GM19452 (cell line): ENCODE measurements at regions not wholly inside any gene's neighbourhood (a gene's known extent, or its start where the extent isn't known, plus 50 kb on each side); places are given as distances from the start of the nearest gene placed in this dataset.
"Not testable (repeated sequence)": the region's sequence is repeated elsewhere in the genome, so short reads cannot be mapped to it uniquely, and the experiment has no call there.

Source experiments
- ATAC-seq: cut with Tn5 transposase; IDR thresholded peaks from one replicate; pipeline ENCODE4 v1.9.1; 2021; ENCODE audit not compliant: unreplicated experiment

- ATAC-seq: no peak
Observed at GRCh38 chr18:59980188-59980637, 80.4 kb downstream of the PMAIP1 start.

- no peak for ATAC-seq
Observed at GRCh38 chr18:59971871-59972428, 72.2 kb downstream of the PMAIP1 start.

GRCh38 chr18:59971144-59971543, 71.3 kb downstream of the PMAIP1 start:
- peak; percentile 83 for ATAC-seq

- ATAC-seq: not testable (repeated sequence)
Observed at GRCh38 chr18:59969477-59970028, 69.8 kb downstream of the PMAIP1 start.

GRCh38 chr18:59968583-59968982, 68.8 kb downstream of the PMAIP1 start:
- ATAC-seq: no peak

- ATAC-seq: no peak
Observed at GRCh38 chr18:59967878-59968277, 68.1 kb downstream of the PMAIP1 start.

GRCh38 chr18:59966913-59967312, 67.1 kb downstream of the PMAIP1 start:
- ATAC-seq: no peak

GRCh38 chr18:59963229-59963628, 63.4 kb downstream of the PMAIP1 start:
- ATAC-seq: no peak

GRCh38 chr18:59961070-59961469, 61.3 kb downstream of the PMAIP1 start:
- ATAC-seq: peak; percentile 76

- ATAC-seq: no peak
Observed at GRCh38 chr18:59960272-59960671, 60.5 kb downstream of the PMAIP1 start.

- no peak for ATAC-seq
Observed at GRCh38 chr18:59959606-59960005, 59.8 kb downstream of the PMAIP1 start.

- ATAC-seq: no peak
Observed at GRCh38 chr18:59959073-59959472, 59.3 kb downstream of the PMAIP1 start.

- peak; percentile 32 for ATAC-seq
Observed at GRCh38 chr18:59957957-59958356, 58.2 kb downstream of the PMAIP1 start.

- ATAC-seq: no peak
Observed at GRCh38 chr18:59954755-59955156, 55.0 kb downstream of the PMAIP1 start.

- ATAC-seq: no peak
Observed at GRCh38 chr18:59954241-59954640, 54.4 kb downstream of the PMAIP1 start.
